Panc1 (cell line): ENCODE measurements at regions not wholly inside any gene's neighbourhood (a gene's known extent, or its start where the extent isn't known, plus 50 kb on each side); places are given as distances from the start of the nearest gene placed in this dataset.
"Not testable (repeated sequence)": the region's sequence is repeated elsewhere in the genome, so short reads cannot be mapped to it uniquely, and the experiment has no call there.

Source experiments
- ATAC-seq: fragments of 200-7000 bp; cut with Tn5 transposase; 2 replicates; pipeline ENCODE4 v1.9.1; 2020; ENCODE audit warnings: mild to moderate bottlenecking, moderate library complexity
- BruUV-seq: library from RNA; stranded (reverse); fragments of 400-500 nt; replicated peaks from 2 replicates; lab custom pipeline; 2021; lab: Mats Ljungman, UMichigan
- CTCF ChIA-PET: fragments of 300-600 bp; sonication (Branson Sonifier 250); formaldehyde crosslinking; loops from one replicate; lab custom pipeline; 2022; ENCODE audit warnings: antibody characterized with exemption; lab: Charles Lee
- POLR2A ChIA-PET: fragments of 300-600 bp; sonication (Branson Sonifier 250); formaldehyde crosslinking; loops from one replicate; lab custom pipeline; 2022; ENCODE audit warnings: antibody characterized with exemption; lab: Charles Lee
- DNase-seq: peaks from one replicate; pipeline ENCODE4 v3.0.0-alpha.2; 2010; ENCODE audit warnings: low read depth, low spot score
- H3K27ac ChIP-seq: 2 replicates; pipeline ENCODE4 v1.5.1; 2011; ENCODE audit warnings: mild to moderate bottlenecking, low read length, inconsistent platforms
- H3K27me3 ChIP-seq: fragments of 200-500 bp; sonication (Bioruptor generic); 2 replicates; pipeline ENCODE4 v1.6.0; 2014; ENCODE audit warnings: low read length, inconsistent platforms; ENCODE audit not compliant: control insufficient read depth, insufficient read depth
- H3K36me3 ChIP-seq: fragments of 200-500 bp; sonication (Bioruptor generic); 2 replicates; pipeline ENCODE4 v1.5.1; 2014; ENCODE audit warnings: inconsistent platforms, mild to moderate bottlenecking, low read length, moderate library complexity; ENCODE audit not compliant: control insufficient read depth, insufficient read depth
- H3K4me1 ChIP-seq: 2 replicates; pipeline ENCODE4 v1.5.1; 2011; ENCODE audit warnings: inconsistent platforms, mild to moderate bottlenecking, low read length, moderate library complexity; ENCODE audit not compliant: control insufficient read depth, insufficient read depth
- H3K4me3 ChIP-seq, 2 experiments: 2 replicates each; pipeline ENCODE4 v1.5.1; 2011 to 2012; ENCODE audit warnings: low read depth in 2 of 2, low read length in 2 of 2, mild to moderate bottlenecking in 2 of 2, inconsistent platforms in 1 of 2, moderate library complexity in 1 of 2
- H3K9me3 ChIP-seq: fragments of 200-500 bp; sonication (Bioruptor generic); 2 replicates; pipeline ENCODE4 v1.5.1; 2014; ENCODE audit warnings: low read depth, mild to moderate bottlenecking, inconsistent platforms, low read length, moderate library complexity; ENCODE audit not compliant: control insufficient read depth, insufficient read depth
- CTCF ChIP-seq: fragments of 450-650 bp; IDR thresholded peaks from 2 replicates; pipeline ENCODE4 v1.5.1; 2017; ENCODE audit warnings: mild to moderate bottlenecking
- POLR2AphosphoS5 ChIP-seq: IDR thresholded peaks from 2 replicates; pipeline ENCODE4 v1.6.1; 2012; ENCODE audit warnings: mild to moderate bottlenecking, low read depth, low read length, moderate library complexity
- REST ChIP-seq, 2 experiments: IDR thresholded peaks; 2 replicates each; pipeline ENCODE4 v1.6.1; 2011 to 2012; ENCODE audit warnings: low read depth in 2 of 2, control low read depth in 1 of 2, low read length in 1 of 2, mild to moderate bottlenecking in 1 of 2, moderate library complexity in 1 of 2; ENCODE audit not compliant: insufficient read depth in 1 of 2
- SIN3A ChIP-seq: IDR thresholded peaks from 2 replicates; pipeline ENCODE4 v1.6.1; 2012; ENCODE audit warnings: low read depth, mild to moderate bottlenecking, low read length, moderate library complexity, borderline replicate concordance; ENCODE audit not compliant: insufficient read depth
- TCF7L2 ChIP-seq: IDR thresholded peaks from 2 replicates; pipeline ENCODE4 v1.6.1; 2011; ENCODE audit warnings: mild to moderate bottlenecking, low read depth, low read length, inconsistent platforms
- in situ Hi-C: cut with HindIII; loops from 2 replicates; pipeline ENCODE4 v1.10.0; 2016; ENCODE audit warnings: low sequenced_read_pairs, low pct_unique_long_range_greater_than_20kb
- intact Hi-C: fragments of 100-400 bp; cut with micrococcal nuclease; formaldehyde crosslinking; loops from one replicate; pipeline ENCODE4 v1.10.0; 2022; ENCODE audit not compliant: unreplicated experiment

DNA sequence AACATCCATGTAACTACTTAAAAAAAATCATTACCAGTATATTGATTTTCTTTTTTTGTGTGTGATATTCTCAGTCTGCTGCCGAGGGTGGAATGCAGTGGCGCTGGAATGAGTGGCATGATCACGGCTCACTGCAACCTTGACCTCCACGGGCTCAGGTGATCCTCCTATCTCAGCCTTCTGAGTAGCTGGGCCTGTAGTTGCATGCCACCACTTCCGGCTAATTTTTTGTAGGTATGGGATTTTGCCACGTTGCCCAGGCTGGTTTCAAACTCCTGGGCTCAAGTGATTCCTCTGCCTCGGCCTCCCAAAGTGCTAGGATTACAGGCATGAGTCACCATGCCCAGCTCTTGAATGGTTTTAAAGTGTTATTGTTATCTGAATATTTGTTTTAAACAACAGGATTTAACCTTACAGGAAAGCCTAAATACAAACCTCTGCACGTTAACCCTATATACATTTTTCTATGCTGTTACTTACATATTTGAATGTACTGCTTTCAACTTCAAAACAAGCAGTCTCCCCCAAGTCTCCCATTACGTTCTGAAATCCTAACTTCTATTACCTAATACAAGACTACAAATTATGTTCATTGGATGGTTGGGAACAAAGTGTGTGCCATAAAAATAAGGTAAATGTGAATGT, 61.7 kb downstream of the KPNA2 start:
- H3K4me1 ChIP-seq = no peaks in the 10 kb centered on the region
- H3K36me3 ChIP-seq = no peaks in the 10 kb centered on the region
- H3K4me3 ChIP-seq = no peak overlapping the region
- no TSS peak for BruUV-seq
- TF ChIP-seq POLR2AphosphoS5 (no peak), TCF7L2 (no peak), CTCF (no peak), REST (IDR thresholded peaks at IDR 0.05; ENCODE audit: insufficient read depth in 1 of 2, low read depth in 2 of 2, low read length in 1 of 2) (no peak), SIN3A (no peak)
- in situ Hi-C loops = no loop called here
- DNase-seq (no peak), ATAC-seq (no peak)
- POLR2A ChIA-PET = no interaction called here
- no peaks in the 10 kb centered on the region for H3K27me3 ChIP-seq
- intact Hi-C loops = no loop called here
- CTCF ChIA-PET = no interaction called here
- no peaks in the 10 kb centered on the region for H3K9me3 ChIP-seq
- no peak overlapping the region for H3K27ac ChIP-seq

DNA sequence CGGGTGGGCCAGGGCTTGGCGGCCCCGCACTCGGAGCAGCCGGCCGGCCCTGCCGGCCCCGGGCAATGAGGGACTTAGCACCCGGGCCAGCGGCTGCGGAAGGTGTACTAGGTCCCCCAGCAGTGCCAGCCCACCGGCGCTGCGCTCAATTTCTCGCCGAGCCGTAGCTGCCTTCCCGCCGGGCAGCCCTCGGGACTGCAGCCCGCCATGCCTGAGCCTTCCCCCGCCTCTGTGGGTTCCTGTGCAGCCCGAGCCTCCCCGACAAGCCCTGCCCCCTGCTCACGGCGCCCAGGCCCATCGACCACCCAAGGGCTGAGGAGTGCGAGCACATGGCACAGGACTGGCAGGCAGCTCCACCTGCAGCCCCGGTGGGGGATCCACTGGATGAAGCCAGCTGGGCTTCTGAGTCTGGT, 63.8 kb downstream of the KPNA2 start:
- H3K27ac ChIP-seq, H3K36me3 ChIP-seq, POLR2A ChIA-PET, H3K4me1 ChIP-seq, CTCF ChIA-PET, DNase-seq, ATAC-seq, intact Hi-C loops, H3K27me3 ChIP-seq, H3K9me3 ChIP-seq, H3K4me3 ChIP-seq, in situ Hi-C loops, BruUV-seq: not testable (repeated sequence)

GRCh38 chr17:68100000-68100641, 64.6 kb downstream of the KPNA2 start:
- Histone ChIP-seq H3K36me3 (no peaks in the 10 kb centered on the region), H3K9me3 (no peaks in the 10 kb centered on the region), H3K27ac (no peak overlapping the region), H3K27me3 (no peaks in the 10 kb centered on the region), H3K4me1 (peaks cover 7% of the 10 kb centered on the region; the same call in 1 of the 2 replicates), H3K4me3 (no peak overlapping the region)
- intact Hi-C loops = no loop called here
- ChIA-PET POLR2A (no interaction called here), CTCF (no interaction called here)
- ATAC-seq (no peak), DNase-seq (no peak)
- in situ Hi-C loops = no loop called here
- TF ChIP-seq SIN3A (no peak), CTCF (no peak), REST (IDR thresholded peaks at IDR 0.05; ENCODE audit: insufficient read depth in 1 of 2, low read depth in 2 of 2, low read length in 1 of 2) (no peak), POLR2AphosphoS5 (no peak), TCF7L2 (no peak)
- no TSS peak for BruUV-seq
